ENCODE measurements at regions not wholly inside any gene's neighbourhood (a gene's known extent, or its start where the extent isn't known, plus 50 kb on each side); places are given as distances from the start of the nearest gene placed in this dataset.
A peak's percentile ranks its signal among the peaks of the same experiment; 100 is the strongest.

DNA sequence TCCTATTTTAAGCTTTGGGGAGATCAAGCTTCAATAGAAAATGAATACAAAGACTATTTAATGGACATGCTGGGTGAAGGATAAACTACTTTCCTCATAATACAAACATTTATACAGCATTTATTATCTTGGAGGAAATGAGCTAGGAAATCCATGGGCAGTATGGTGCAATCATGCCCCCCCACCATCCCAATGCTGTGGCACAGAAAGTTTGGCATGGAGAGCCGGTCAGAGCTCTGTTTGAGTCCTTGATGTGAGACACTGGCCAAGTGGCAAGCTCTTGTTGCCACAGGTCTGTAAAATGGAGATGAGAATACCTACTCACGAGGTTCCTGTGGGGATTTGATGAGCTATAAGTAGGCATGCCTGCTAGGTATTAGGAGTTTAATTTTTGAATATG, 120.6 kb downstream of the MAB21L3 start:
- Histone ChIP-seq H3K56ac (ENCODE audit: low read length) (no peak overlapping the region), H3K27me3 (ENCODE audit: insufficient read depth, low read length, poor library complexity) (no peaks in the 10 kb centered on the region), H2BK5ac (ENCODE audit: low read length) (no peak overlapping the region), H3K4ac (ENCODE audit: low read depth, low read length) (no peak overlapping the region), H4K8ac (ENCODE audit: low read depth, low read length) (no peak overlapping the region), H3K4me3 (ENCODE audit: low read length) (no peak overlapping the region), H2BK15ac (replicated peaks; ENCODE audit: low read depth) (no peak overlapping the region), H3K4me1 (ENCODE audit: control insufficient read depth, low read depth, low read length) (peaks cover 3% of the 10 kb centered on the region), H2AK5ac (ENCODE audit: low read length) (no peak overlapping the region), H3K79me2 (ENCODE audit: control insufficient read depth, insufficient read depth, low read length) (no peaks in the 10 kb centered on the region), H3K4me2 (ENCODE audit: low read length) (no peak overlapping the region), H3K27ac (ENCODE audit: low read depth, low read length) (no peak overlapping the region), H3K9ac (ENCODE audit: low read length) (no peak overlapping the region), H3K23ac (ENCODE audit: low read length) (no peak overlapping the region), H3K79me1 (ENCODE audit: low read length) (no peaks in the 10 kb centered on the region), H3K18ac (ENCODE audit: low read length) (no peak overlapping the region), H3K36me3 (ENCODE audit: control insufficient read depth, insufficient read depth, low read length) (no peaks in the 10 kb centered on the region), H4K5ac (ENCODE audit: low read length) (no peak overlapping the region), H2BK120ac (ENCODE audit: low read depth, low read length) (no peak overlapping the region)
- no CpG with 5 or more reads among the region's 2 CpGs for WGBS (ENCODE audit: extremely low coverage, insufficient coverage, low lambda C conversion rate)
- no peak for DNase-seq

DNA sequence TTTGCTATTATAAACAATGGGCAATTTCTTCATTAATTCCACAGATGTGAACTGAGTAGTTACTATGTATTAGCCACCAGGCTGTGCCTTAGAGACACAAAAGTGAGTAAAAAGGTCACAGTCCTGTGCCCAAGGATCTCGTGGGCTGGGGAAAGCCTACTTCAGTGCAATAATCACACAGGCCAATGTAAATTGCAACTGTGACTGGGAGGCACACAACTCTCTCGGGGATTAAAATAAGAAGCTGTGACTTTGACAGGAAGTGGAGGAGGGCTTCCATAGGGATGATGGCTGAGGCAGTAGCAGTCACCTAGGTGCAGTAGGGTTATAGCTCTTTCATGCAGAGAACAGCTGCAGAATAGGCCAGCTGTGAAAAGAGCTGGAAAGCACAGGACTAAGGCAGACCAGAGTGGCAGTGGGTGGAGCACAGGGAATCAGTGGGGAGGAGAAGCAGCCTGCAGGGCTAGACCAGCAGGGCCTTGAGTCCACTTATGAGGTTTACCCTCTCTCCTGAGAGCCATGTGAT, 121.9 kb downstream of the MAB21L3 start:
- H3K4ac ChIP-seq (ENCODE audit: low read depth, low read length), result no peak overlapping the region
- H3K9ac ChIP-seq (ENCODE audit: low read length), result no peak overlapping the region
- WGBS (ENCODE audit: extremely low coverage, insufficient coverage, low lambda C conversion rate), result no CpG with 5 or more reads among the region's 2 CpGs
- no peak overlapping the region for H3K27ac ChIP-seq (ENCODE audit: low read depth, low read length)
- H3K79me2 ChIP-seq (ENCODE audit: control insufficient read depth, insufficient read depth, low read length), result no peaks in the 10 kb centered on the region
- H4K5ac ChIP-seq (ENCODE audit: low read length), result no peak overlapping the region
- peaks cover 3% of the 10 kb centered on the region for H3K4me1 ChIP-seq (ENCODE audit: control insufficient read depth, low read depth, low read length)
- no peak overlapping the region for H2BK120ac ChIP-seq (ENCODE audit: low read depth, low read length)
- H2BK15ac ChIP-seq (replicated peaks; ENCODE audit: low read depth), result no peak overlapping the region
- H3K18ac ChIP-seq (ENCODE audit: low read length), result no peak overlapping the region
- H3K4me2 ChIP-seq (ENCODE audit: low read length), result no peak overlapping the region
- peak; percentile 45 for DNase-seq
- no peak overlapping the region for H3K23ac ChIP-seq (ENCODE audit: low read length)
- H3K4me3 ChIP-seq (ENCODE audit: low read length), result no peak overlapping the region
- H2BK5ac ChIP-seq (ENCODE audit: low read length), result no peak overlapping the region
- no peaks in the 10 kb centered on the region for H3K36me3 ChIP-seq (ENCODE audit: control insufficient read depth, insufficient read depth, low read length)
- no peak overlapping the region for H2AK5ac ChIP-seq (ENCODE audit: low read length)
- no peaks in the 10 kb centered on the region for H3K27me3 ChIP-seq (ENCODE audit: insufficient read depth, low read length, poor library complexity)
- peak overlapping the region; percentile 18 for H3K56ac ChIP-seq (ENCODE audit: low read length)
- H3K79me1 ChIP-seq (ENCODE audit: low read length), result no peaks in the 10 kb centered on the region
- H4K8ac ChIP-seq (ENCODE audit: low read depth, low read length), result no peak overlapping the region

DNA sequence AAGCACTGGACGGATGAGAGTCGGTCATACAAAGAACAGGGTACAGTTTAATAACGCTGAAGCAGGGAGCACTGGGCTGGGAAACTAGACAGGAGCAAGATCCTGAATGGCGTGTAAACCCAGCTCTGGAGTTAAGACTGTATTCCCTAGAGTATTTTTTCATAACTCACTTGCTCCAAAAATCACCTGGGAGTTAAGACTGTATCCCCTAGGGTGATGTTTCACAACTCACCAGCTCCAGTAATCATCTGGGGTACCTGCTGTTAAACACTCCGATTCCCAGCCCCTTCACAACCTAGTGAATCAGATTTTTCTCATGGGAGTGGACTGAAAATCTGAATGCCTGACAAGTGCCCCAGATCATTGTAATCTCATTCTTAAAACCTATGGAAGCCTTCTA, 123.2 kb downstream of the MAB21L3 start:
- no peak overlapping the region for H3K23ac ChIP-seq (ENCODE audit: low read length)

DNA sequence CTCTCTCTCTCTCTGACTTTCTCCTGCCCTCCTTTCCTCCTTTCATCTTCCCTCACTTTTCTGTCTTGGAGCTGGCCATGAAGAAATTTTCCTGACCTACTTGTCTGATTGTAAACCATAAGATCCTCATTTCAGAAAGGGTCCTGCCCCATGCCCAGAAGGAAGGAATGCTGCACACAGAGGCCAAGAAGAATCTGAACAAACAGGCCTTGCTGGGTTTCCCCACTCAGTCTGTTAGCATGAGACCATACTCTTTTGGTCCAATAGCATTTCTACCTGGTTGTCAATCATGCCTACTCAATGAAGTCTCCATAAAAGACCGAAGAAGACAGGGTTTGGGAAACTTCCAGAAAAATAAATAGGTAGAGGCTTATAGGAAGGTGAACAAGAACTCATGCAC, 128.7 kb downstream of the MAB21L3 start:
- Histone ChIP-seq H3K79me2 (ENCODE audit: control insufficient read depth, insufficient read depth, low read length) (no peaks in the 10 kb centered on the region), H3K4me2 (ENCODE audit: low read length) (no peak overlapping the region), H3K23ac (ENCODE audit: low read length) (no peak overlapping the region), H3K18ac (ENCODE audit: low read length) (no peak overlapping the region), H3K27ac (ENCODE audit: low read depth, low read length) (no peak overlapping the region), H3K4ac (ENCODE audit: low read depth, low read length) (no peak overlapping the region), H4K8ac (ENCODE audit: low read depth, low read length) (no peak overlapping the region), H3K9ac (ENCODE audit: low read length) (no peak overlapping the region), H4K5ac (ENCODE audit: low read length) (no peak overlapping the region), H2AK5ac (ENCODE audit: low read length) (no peak overlapping the region), H3K56ac (ENCODE audit: low read length) (no peak overlapping the region), H3K4me3 (ENCODE audit: low read length) (no peak overlapping the region), H3K27me3 (ENCODE audit: insufficient read depth, low read length, poor library complexity) (no peaks in the 10 kb centered on the region), H2BK15ac (replicated peaks; ENCODE audit: low read depth) (no peak overlapping the region), H3K36me3 (ENCODE audit: control insufficient read depth, insufficient read depth, low read length) (no peaks in the 10 kb centered on the region), H2BK120ac (ENCODE audit: low read depth, low read length) (no peak overlapping the region), H2BK5ac (ENCODE audit: low read length) (no peak overlapping the region), H3K79me1 (ENCODE audit: low read length) (no peaks in the 10 kb centered on the region), H3K4me1 (ENCODE audit: control insufficient read depth, low read depth, low read length) (no peaks in the 10 kb centered on the region)
- WGBS (ENCODE audit: extremely low coverage, insufficient coverage, low lambda C conversion rate), result no CpG with 5 or more reads among the region's 1 CpG
- no peak for DNase-seq

More for the DNA sequence above, 123.2 kb downstream of the MAB21L3 start:
- H3K4me3 ChIP-seq (ENCODE audit: low read length), result no peak overlapping the region
- no peaks in the 10 kb centered on the region for H3K79me1 ChIP-seq (ENCODE audit: low read length)
- H2BK120ac ChIP-seq (ENCODE audit: low read depth, low read length), result no peak overlapping the region
- H4K5ac ChIP-seq (ENCODE audit: low read length), result no peak overlapping the region
- no peak overlapping the region for H3K9ac ChIP-seq (ENCODE audit: low read length)
- peaks cover 3% of the 10 kb centered on the region for H3K4me1 ChIP-seq (ENCODE audit: control insufficient read depth, low read depth, low read length)
- no peak overlapping the region for H3K4me2 ChIP-seq (ENCODE audit: low read length)
- H3K27me3 ChIP-seq (ENCODE audit: insufficient read depth, low read length, poor library complexity), result no peaks in the 10 kb centered on the region
- no peaks in the 10 kb centered on the region for H3K36me3 ChIP-seq (ENCODE audit: control insufficient read depth, insufficient read depth, low read length)
- no CpG with 5 or more reads among the region's 5 CpGs for WGBS (ENCODE audit: extremely low coverage, insufficient coverage, low lambda C conversion rate)
- H3K56ac ChIP-seq (ENCODE audit: low read length), result no peak overlapping the region
- H3K18ac ChIP-seq (ENCODE audit: low read length), result no peak overlapping the region
- H4K8ac ChIP-seq (ENCODE audit: low read depth, low read length), result no peak overlapping the region
- H3K27ac ChIP-seq (ENCODE audit: low read depth, low read length), result no peak overlapping the region
- no peak overlapping the region for H3K4ac ChIP-seq (ENCODE audit: low read depth, low read length)
- no peak overlapping the region for H2AK5ac ChIP-seq (ENCODE audit: low read length)
- H3K79me2 ChIP-seq (ENCODE audit: control insufficient read depth, insufficient read depth, low read length), result no peaks in the 10 kb centered on the region
- H2BK15ac ChIP-seq (replicated peaks; ENCODE audit: low read depth), result no peak overlapping the region
- no peak for DNase-seq
- no peak overlapping the region for H2BK5ac ChIP-seq (ENCODE audit: low read length)

DNA sequence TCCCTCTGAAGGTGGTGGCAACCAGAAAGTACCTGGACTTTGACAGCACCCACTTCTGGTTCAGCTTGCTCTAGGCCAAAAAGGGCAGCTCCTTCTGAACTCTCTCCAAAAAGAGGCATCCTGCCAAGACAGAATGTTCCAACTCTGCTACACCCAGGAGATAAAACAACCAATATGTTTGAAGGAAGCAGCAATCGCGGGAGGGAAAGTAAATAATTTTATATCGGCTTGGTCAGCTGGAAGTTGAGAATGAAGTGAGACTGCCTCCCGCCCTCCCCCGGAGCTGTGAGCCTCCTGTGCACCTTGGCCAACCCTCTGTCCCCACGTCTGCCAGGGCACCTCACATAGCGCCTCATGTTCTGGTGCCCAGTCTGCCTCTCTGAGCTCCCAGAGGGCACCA, 130.3 kb upstream of the ATP1A1 start:
- H2BK120ac ChIP-seq (ENCODE audit: low read depth, low read length), result no peak overlapping the region
- no peak overlapping the region for H4K5ac ChIP-seq (ENCODE audit: low read length)
- no peak overlapping the region for H4K8ac ChIP-seq (ENCODE audit: low read depth, low read length)
- H3K79me2 ChIP-seq (ENCODE audit: control insufficient read depth, insufficient read depth, low read length), result no peaks in the 10 kb centered on the region
- H3K36me3 ChIP-seq (ENCODE audit: control insufficient read depth, insufficient read depth, low read length), result no peaks in the 10 kb centered on the region
- no peaks in the 10 kb centered on the region for H3K27me3 ChIP-seq (ENCODE audit: insufficient read depth, low read length, poor library complexity)
- WGBS (ENCODE audit: extremely low coverage, insufficient coverage, low lambda C conversion rate), result no CpG with 5 or more reads among the region's 7 CpGs
- DNase-seq, result no peak
- H2BK15ac ChIP-seq (replicated peaks; ENCODE audit: low read depth), result no peak overlapping the region
- H3K4me1 ChIP-seq (ENCODE audit: control insufficient read depth, low read depth, low read length), result no peaks in the 10 kb centered on the region
- no peak overlapping the region for H3K23ac ChIP-seq (ENCODE audit: low read length)
- no peak overlapping the region for H3K27ac ChIP-seq (ENCODE audit: low read depth, low read length)
- H3K4me2 ChIP-seq (ENCODE audit: low read length), result no peak overlapping the region
- H3K9ac ChIP-seq (ENCODE audit: low read length), result no peak overlapping the region
- H3K56ac ChIP-seq (ENCODE audit: low read length), result no peak overlapping the region
- H3K79me1 ChIP-seq (ENCODE audit: low read length), result no peaks in the 10 kb centered on the region
- H3K4me3 ChIP-seq (ENCODE audit: low read length), result no peak overlapping the region
- no peak overlapping the region for H3K18ac ChIP-seq (ENCODE audit: low read length)
- H3K4ac ChIP-seq (ENCODE audit: low read depth, low read length), result no peak overlapping the region
- no peak overlapping the region for H2AK5ac ChIP-seq (ENCODE audit: low read length)
- H2BK5ac ChIP-seq (ENCODE audit: low read length), result no peak overlapping the region

DNA sequence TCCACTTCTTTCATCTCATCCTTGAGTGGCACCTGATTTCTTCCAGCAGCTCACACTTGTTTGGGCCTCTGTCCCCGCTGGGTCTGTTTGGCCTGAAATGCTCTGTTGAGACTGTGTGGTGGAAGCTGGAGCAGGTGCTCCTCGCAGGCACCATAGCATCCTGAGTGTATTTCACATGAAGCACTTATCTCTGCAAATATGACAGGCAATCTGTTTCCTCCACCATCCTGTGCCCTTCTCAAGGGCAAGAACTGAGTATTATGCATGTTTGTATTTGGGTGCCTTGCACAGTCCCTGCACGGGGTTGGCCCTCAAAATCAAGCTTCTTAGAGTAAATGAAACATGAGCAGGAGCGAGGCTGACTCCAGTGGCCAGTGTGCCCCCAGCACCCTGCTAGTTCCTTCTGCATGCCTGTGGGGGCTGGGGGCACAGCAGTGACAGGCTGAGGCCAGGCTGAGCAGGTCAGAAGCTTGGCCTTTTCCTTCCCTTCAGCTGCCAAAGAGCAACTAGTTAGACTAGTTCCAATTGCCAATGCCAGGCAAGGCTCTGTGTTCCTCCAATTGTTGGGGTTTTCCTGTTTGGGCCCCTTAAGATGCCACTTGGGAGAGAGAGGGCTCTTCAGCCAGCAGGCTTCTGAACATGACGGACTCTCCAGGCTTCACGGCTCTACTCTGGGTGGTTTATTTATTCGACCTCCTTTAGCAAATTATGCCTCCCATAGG, 129.6 kb upstream of the ATP1A1 start:
- H3K9ac ChIP-seq (ENCODE audit: low read length), result no peak overlapping the region
- no peaks in the 10 kb centered on the region for H3K79me2 ChIP-seq (ENCODE audit: control insufficient read depth, insufficient read depth, low read length)
- H3K4ac ChIP-seq (ENCODE audit: low read depth, low read length), result no peak overlapping the region
- H4K5ac ChIP-seq (ENCODE audit: low read length), result no peak overlapping the region
- H3K27me3 ChIP-seq (ENCODE audit: insufficient read depth, low read length, poor library complexity), result no peaks in the 10 kb centered on the region
- no peaks in the 10 kb centered on the region for H3K4me1 ChIP-seq (ENCODE audit: control insufficient read depth, low read depth, low read length)
- no peak overlapping the region for H4K8ac ChIP-seq (ENCODE audit: low read depth, low read length)
- no CpG with 5 or more reads among the region's 7 CpGs for WGBS (ENCODE audit: extremely low coverage, insufficient coverage, low lambda C conversion rate)
- H3K4me2 ChIP-seq (ENCODE audit: low read length), result no peak overlapping the region
- H3K23ac ChIP-seq (ENCODE audit: low read length), result no peak overlapping the region
- H3K36me3 ChIP-seq (ENCODE audit: control insufficient read depth, insufficient read depth, low read length), result no peaks in the 10 kb centered on the region
- H3K27ac ChIP-seq (ENCODE audit: low read depth, low read length), result no peak overlapping the region
- no peak overlapping the region for H2BK120ac ChIP-seq (ENCODE audit: low read depth, low read length)
- H2BK5ac ChIP-seq (ENCODE audit: low read length), result no peak overlapping the region
- no peak overlapping the region for H3K56ac ChIP-seq (ENCODE audit: low read length)
- no peaks in the 10 kb centered on the region for H3K79me1 ChIP-seq (ENCODE audit: low read length)
- no peak overlapping the region for H3K18ac ChIP-seq (ENCODE audit: low read length)
- no peak for DNase-seq
- H2BK15ac ChIP-seq (replicated peaks; ENCODE audit: low read depth), result no peak overlapping the region
- no peak overlapping the region for H2AK5ac ChIP-seq (ENCODE audit: low read length)
- no peak overlapping the region for H3K4me3 ChIP-seq (ENCODE audit: low read length)

Data from mesendoderm (in vitro differentiated cells).